Tibial nerve (tissue), 4 donors: ENCODE measurements at regions not wholly inside any gene's neighbourhood (a gene's known extent, or its start where the extent isn't known, plus 50 kb on each side); places are given as distances from the start of the nearest gene placed in this dataset.

Experiments used
- DNase-seq, 2 donors: peaks; one replicate each; pipeline ENCODE4 v3.0.0-alpha.2; 2019; ENCODE audit warnings: low spot score in 2 of 2
- H3K27ac ChIP-seq, 4 donors: fragments of 200-600 bp; sonication (generic) in 3 of 4; one replicate each; pipeline ENCODE4 v1.5.1; 2017 to 2019; ENCODE audit warnings: mild to moderate bottlenecking in 1 of 4
- H3K27me3 ChIP-seq, 2 donors: fragments of 200-600 bp; sonication (generic) in 1 of 2; one replicate each; pipeline versions ENCODE4 v1.5.1 to v1.6.0; 2017 to 2019
- H3K36me3 ChIP-seq, 3 donors: fragments of 200-600 bp; sonication (generic); one replicate each; pipeline ENCODE4 v1.5.1; 2018 to 2019
- H3K4me1 ChIP-seq, 4 donors: fragments of 200-600 bp; sonication (generic) in 3 of 4; one replicate each; pipeline ENCODE4 v1.5.1; 2017 to 2019
- H3K4me3 ChIP-seq, 4 donors: fragments of 200-600 bp; sonication (generic) in 3 of 4; one replicate each; pipeline ENCODE4 v1.5.1; 2017 to 2019; ENCODE audit warnings: mild to moderate bottlenecking in 1 of 4, moderate library complexity in 1 of 4
- H3K9me3 ChIP-seq, 4 donors: fragments of 200-600 bp; sonication (generic) in 3 of 4; one replicate each; pipeline ENCODE4 v1.5.1; 2017 to 2019
- EP300 ChIP-seq, 2 donors: sonication (generic); formaldehyde crosslinking; IDR thresholded peaks; one replicate each; pipeline ENCODE4 v1.6.1; 2017; ENCODE audit warnings: antibody characterized with exemption in 2 of 2, mild to moderate bottlenecking in 1 of 2
- POLR2A ChIP-seq, 2 donors: fragments of 450-650 bp; IDR thresholded peaks; one replicate each; pipeline ENCODE4 v1.6.1; 2017; ENCODE audit warnings: antibody characterized with exemption in 2 of 2, mild to moderate bottlenecking in 2 of 2, moderate library complexity in 2 of 2
- WGBS, 2 donors: methylation state at CpG; one replicate each; pipeline ENCODE4 v1.1.5; 2018; 5-methylcytosine and 5-hydroxymethylcytosine counted together
- TF ChIP-seq, protein P1 (sequence below), 5 experiments: fragments of 200-600 bp in 3 of 5; fragments of 450-650 bp in 2 of 5; sonication (generic) in 3 of 5; IDR thresholded peaks; one replicate each; pipeline ENCODE4 v1.5.1; 2016 to 2019; ENCODE audit warnings: antibody characterized with exemption in 5 of 5, mild to moderate bottlenecking in 3 of 5, moderate library complexity in 2 of 5

GRCh38 chr5:117107859-117108258 lies 533.2 kb upstream of the SEMA6A start:
- no peak overlapping the region for H3K4me3 ChIP-seq
- DNase-seq: no peak
- 62 to 67% methylated on average over 3 of the region's 3 CpGs for WGBS, 2 donors

GRCh38 chr5:117103703-117104102 lies 529.1 kb upstream of the SEMA6A start:
- 44 to 51% methylated on average over 4 of the region's 4 CpGs for WGBS, 2 donors
- H3K9me3 ChIP-seq: no peaks in the 10 kb centered on the region
- H3K36me3 ChIP-seq: no peaks in the 10 kb centered on the region
- H3K27ac ChIP-seq: no peak overlapping the region
- H3K4me1 ChIP-seq: no peaks in the 10 kb centered on the region
- H3K4me3 ChIP-seq: no peak overlapping the region
- DNase-seq: no peak
- no peaks in the 10 kb centered on the region for H3K27me3 ChIP-seq
- no peak for TF ChIP-seq POLR2A (IDR thresholded peaks at IDR 0.05)

More at GRCh38 chr5:117107859-117108258, 533.2 kb upstream of the SEMA6A start:
- TF ChIP-seq, protein P1, sequence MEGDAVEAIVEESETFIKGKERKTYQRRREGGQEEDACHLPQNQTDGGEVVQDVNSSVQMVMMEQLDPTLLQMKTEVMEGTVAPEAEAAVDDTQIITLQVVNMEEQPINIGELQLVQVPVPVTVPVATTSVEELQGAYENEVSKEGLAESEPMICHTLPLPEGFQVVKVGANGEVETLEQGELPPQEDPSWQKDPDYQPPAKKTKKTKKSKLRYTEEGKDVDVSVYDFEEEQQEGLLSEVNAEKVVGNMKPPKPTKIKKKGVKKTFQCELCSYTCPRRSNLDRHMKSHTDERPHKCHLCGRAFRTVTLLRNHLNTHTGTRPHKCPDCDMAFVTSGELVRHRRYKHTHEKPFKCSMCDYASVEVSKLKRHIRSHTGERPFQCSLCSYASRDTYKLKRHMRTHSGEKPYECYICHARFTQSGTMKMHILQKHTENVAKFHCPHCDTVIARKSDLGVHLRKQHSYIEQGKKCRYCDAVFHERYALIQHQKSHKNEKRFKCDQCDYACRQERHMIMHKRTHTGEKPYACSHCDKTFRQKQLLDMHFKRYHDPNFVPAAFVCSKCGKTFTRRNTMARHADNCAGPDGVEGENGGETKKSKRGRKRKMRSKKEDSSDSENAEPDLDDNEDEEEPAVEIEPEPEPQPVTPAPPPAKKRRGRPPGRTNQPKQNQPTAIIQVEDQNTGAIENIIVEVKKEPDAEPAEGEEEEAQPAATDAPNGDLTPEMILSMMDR (IDR thresholded peaks at IDR 0.05): no peak
- TF ChIP-seq EP300 (IDR thresholded peaks at IDR 0.05): no peak
- TF ChIP-seq POLR2A (IDR thresholded peaks at IDR 0.05): no peak
- Histone ChIP-seq H3K9me3 (no peaks in the 10 kb centered on the region), H3K36me3 (no peaks in the 10 kb centered on the region), H3K27ac (no peak overlapping the region), H3K4me1 (no peaks in the 10 kb centered on the region), H3K27me3 (no peaks in the 10 kb centered on the region)

DNA sequence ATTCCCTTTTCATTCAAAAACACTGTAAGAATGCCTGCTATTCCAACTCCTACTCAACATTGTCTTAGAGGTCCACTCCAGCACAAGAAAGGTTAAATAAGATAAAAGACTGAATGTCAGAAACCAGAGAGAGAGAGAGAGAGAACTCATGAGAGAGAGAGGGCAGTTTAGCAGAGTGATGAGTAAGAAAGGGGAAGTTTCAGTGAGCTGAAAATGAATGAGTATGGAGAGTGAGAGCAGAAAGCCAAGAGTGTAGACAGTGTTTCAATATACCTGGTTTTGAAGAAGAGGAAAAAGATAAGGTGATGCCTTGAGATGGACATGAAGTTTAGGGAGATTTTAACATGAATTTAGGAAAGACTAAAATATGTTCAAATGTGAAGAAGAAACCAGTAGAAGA lies 528.0 kb upstream of the SEMA6A start:
- no peak for DNase-seq
- no peak overlapping the region for H3K4me3 ChIP-seq
- no peaks in the 10 kb centered on the region for H3K9me3 ChIP-seq
- TF ChIP-seq, protein P1 (IDR thresholded peaks at IDR 0.05): no peak
- TF ChIP-seq POLR2A (IDR thresholded peaks at IDR 0.05) (no peak), EP300 (IDR thresholded peaks at IDR 0.05) (no peak)
- H3K27me3 ChIP-seq: no peaks in the 10 kb centered on the region
- no peaks in the 10 kb centered on the region for H3K4me1 ChIP-seq
- H3K36me3 ChIP-seq: no peaks in the 10 kb centered on the region
- no peak overlapping the region for H3K27ac ChIP-seq

DNA sequence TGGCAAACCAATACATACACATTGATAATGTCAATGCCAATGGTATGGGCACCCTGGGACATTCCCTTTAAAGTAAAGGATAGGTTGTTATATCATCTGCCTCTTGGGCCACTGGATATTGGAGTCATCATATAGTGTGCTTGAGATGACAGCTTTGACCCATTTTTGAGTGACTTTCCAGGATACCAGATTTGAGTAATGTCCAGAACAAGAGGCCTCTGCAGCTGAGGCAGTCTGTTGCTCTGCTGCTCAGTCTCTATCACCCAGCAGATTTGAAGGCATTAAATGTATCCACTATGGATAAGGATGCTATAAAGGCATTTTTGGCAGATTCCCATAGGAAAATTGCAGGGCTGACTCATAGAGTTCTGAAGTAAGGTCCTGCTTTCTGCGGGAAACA lies 525.6 kb upstream of the SEMA6A start:
- Histone ChIP-seq H3K4me1 (no peaks in the 10 kb centered on the region), H3K27ac (no peak overlapping the region), H3K36me3 (no peaks in the 10 kb centered on the region), H3K4me3 (no peak overlapping the region), H3K27me3 (no peaks in the 10 kb centered on the region), H3K9me3 (no peaks in the 10 kb centered on the region)
- 67 to 83% methylated on average over 1 of the region's 1 CpG for WGBS, 2 donors
- DNase-seq: no peak
- TF ChIP-seq EP300 (IDR thresholded peaks at IDR 0.05) (no peak), POLR2A (IDR thresholded peaks at IDR 0.05) (no peak)
- TF ChIP-seq, protein P1 (IDR thresholded peaks at IDR 0.05): no peak

- Histone ChIP-seq H3K27ac (no peak overlapping the region), H3K36me3 (no peaks in the 10 kb centered on the region), H3K9me3 (no peaks in the 10 kb centered on the region), H3K27me3 (no peaks in the 10 kb centered on the region), H3K4me3 (no peak overlapping the region), H3K4me1 (no peaks in the 10 kb centered on the region)
- WGBS, 2 donors: 92 to 94% methylated on average over 3 of the region's 3 CpGs
- DNase-seq: no peak
- TF ChIP-seq POLR2A (IDR thresholded peaks at IDR 0.05): no peak
- TF ChIP-seq, protein P1 (IDR thresholded peaks at IDR 0.05): no peak
Observed at GRCh38 chr5:117098094-117098493, 523.5 kb upstream of the SEMA6A start.
